ENCODE measurements at regions not wholly inside any gene's neighbourhood (a gene's known extent, or its start where the extent isn't known, plus 50 kb on each side); places are given as distances from the start of the nearest gene placed in this dataset.

DNA sequence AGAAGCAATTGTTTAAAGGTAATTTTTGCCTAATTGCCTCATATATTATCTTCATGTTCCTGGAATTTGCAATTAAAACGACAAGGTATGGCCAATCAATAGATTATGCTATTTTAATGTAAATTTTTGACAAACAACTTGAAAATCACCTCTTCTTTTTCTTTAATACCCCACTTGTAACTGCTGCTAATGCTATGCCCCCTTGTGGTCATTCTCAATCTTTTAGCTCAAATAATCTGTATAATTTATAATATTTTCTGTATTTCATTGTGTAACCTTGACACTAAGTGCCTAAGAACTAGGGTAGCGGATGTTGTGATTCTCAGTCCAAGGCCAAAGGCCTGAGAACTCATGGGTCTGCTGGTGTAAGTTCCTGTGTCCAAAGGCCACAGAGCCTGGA is 831.7 kb upstream of the POU3F4 start:
- TF ChIP-seq, protein P1, sequence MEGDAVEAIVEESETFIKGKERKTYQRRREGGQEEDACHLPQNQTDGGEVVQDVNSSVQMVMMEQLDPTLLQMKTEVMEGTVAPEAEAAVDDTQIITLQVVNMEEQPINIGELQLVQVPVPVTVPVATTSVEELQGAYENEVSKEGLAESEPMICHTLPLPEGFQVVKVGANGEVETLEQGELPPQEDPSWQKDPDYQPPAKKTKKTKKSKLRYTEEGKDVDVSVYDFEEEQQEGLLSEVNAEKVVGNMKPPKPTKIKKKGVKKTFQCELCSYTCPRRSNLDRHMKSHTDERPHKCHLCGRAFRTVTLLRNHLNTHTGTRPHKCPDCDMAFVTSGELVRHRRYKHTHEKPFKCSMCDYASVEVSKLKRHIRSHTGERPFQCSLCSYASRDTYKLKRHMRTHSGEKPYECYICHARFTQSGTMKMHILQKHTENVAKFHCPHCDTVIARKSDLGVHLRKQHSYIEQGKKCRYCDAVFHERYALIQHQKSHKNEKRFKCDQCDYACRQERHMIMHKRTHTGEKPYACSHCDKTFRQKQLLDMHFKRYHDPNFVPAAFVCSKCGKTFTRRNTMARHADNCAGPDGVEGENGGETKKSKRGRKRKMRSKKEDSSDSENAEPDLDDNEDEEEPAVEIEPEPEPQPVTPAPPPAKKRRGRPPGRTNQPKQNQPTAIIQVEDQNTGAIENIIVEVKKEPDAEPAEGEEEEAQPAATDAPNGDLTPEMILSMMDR (conservative IDR thresholded peaks at IDR 0.05) = peak; percentile 53
- no peak for TF ChIP-seq EZH2 (IDR thresholded peaks at IDR 0.05; ENCODE audit: low read depth)
